WTC11 (cell line): ENCODE measurements at regions not wholly inside any gene's neighbourhood (a gene's known extent, or its start where the extent isn't known, plus 50 kb on each side); places are given as distances from the start of the nearest gene placed in this dataset.

Experiments
- ATAC-seq: fragments of 200-7000 bp; cut with Tn5 transposase; 2 replicates; pipeline ENCODE4 v1.10.0; 2021; ENCODE audit warnings: mild to moderate bottlenecking, moderate library complexity
- CTCF ChIA-PET: fragments of 300-600 bp; sonication (Branson Sonifier 250); formaldehyde crosslinking; loops from one replicate; lab custom pipeline; 2021; ENCODE audit warnings: antibody characterized with exemption; lab: Charles Lee
- POLR2A ChIA-PET: fragments of 350-600 bp; sonication (Branson Sonifier 250); formaldehyde crosslinking; loops from one replicate; lab custom pipeline; 2021; ENCODE audit warnings: antibody characterized with exemption; lab: Charles Lee
- DNase-seq: peaks from one replicate; pipeline ENCODE4 v3.0.0; 2021; ENCODE audit warnings: low spot score
- H3K27ac Mint-ChIP-seq: 2 replicates; pipeline ENCODE4 v1.8.0; 2021; ENCODE audit warnings: mixed read lengths
- H3K27me3 Mint-ChIP-seq: 2 replicates; pipeline ENCODE4 v1.8.0; 2021; ENCODE audit warnings: low read depth, mild to moderate bottlenecking, moderate library complexity, mixed read lengths
- H3K36me3 Mint-ChIP-seq: 2 replicates; pipeline ENCODE4 v1.8.0; 2021; ENCODE audit warnings: mixed read lengths
- H3K4me1 Mint-ChIP-seq: 2 replicates; pipeline ENCODE4 v1.8.0; 2022; ENCODE audit warnings: mixed read lengths
- H3K4me3 Mint-ChIP-seq: 2 replicates; pipeline ENCODE4 v1.8.0; 2021; ENCODE audit warnings: mild to moderate bottlenecking, moderate library complexity, mixed read lengths
- H3K9me3 Mint-ChIP-seq: 2 replicates; pipeline ENCODE4 v1.8.0; 2021; ENCODE audit warnings: mixed read lengths
- ATF2 ChIP-seq: sonication (generic); formaldehyde crosslinking; IDR thresholded peaks from 2 replicates; pipeline ENCODE4 v1.8.1; 2022; ENCODE audit warnings: low read depth, missing genetic modification reagents, borderline replicate concordance
- CBFB ChIP-seq: sonication (generic); formaldehyde crosslinking; IDR thresholded peaks from 2 replicates; pipeline ENCODE4 v1.8.1; 2022; ENCODE audit warnings: mild to moderate bottlenecking, low read depth, missing genetic modification reagents
- CREM ChIP-seq: sonication (generic); formaldehyde crosslinking; IDR thresholded peaks from 2 replicates; pipeline ENCODE4 v1.8.1; 2022; ENCODE audit warnings: mild to moderate bottlenecking, missing genetic modification reagents, moderate library complexity
- EMX1 ChIP-seq: fragments of 250-450 bp; sonication (Bioruptor Pico); IDR thresholded peaks from 2 replicates; pipeline ENCODE4 v1.8.0; 2021; ENCODE audit warnings: mild to moderate bottlenecking
- ERG ChIP-seq: fragments of 250-450 bp; sonication (Bioruptor Pico); IDR thresholded peaks from 2 replicates; pipeline ENCODE4 v1.8.0; 2021; ENCODE audit warnings: mild to moderate bottlenecking
- HMGA2 ChIP-seq: fragments of 250-450 bp; sonication (Bioruptor Pico); IDR thresholded peaks from 2 replicates; pipeline ENCODE4 v1.4.0; 2021; ENCODE audit warnings: mild to moderate bottlenecking, moderate library complexity
- KAT7 ChIP-seq: sonication (generic); formaldehyde crosslinking; IDR thresholded peaks from 2 replicates; pipeline ENCODE4 v1.8.1; 2023; ENCODE audit warnings: missing genetic modification reagents, mild to moderate bottlenecking, borderline replicate concordance
- RORB ChIP-seq: fragments of 250-450 bp; sonication (Bioruptor Pico); IDR thresholded peaks from 2 replicates; pipeline ENCODE4 v1.9.0; 2021; ENCODE audit warnings: mild to moderate bottlenecking
- ZBTB21 ChIP-seq: sonication (generic); formaldehyde crosslinking; IDR thresholded peaks from 2 replicates; pipeline ENCODE4 v1.8.1; 2023; ENCODE audit warnings: mild to moderate bottlenecking, missing genetic modification reagents, borderline replicate concordance
- ZNF219 ChIP-seq: sonication (generic); formaldehyde crosslinking; IDR thresholded peaks from 2 replicates; pipeline ENCODE4 v1.8.0; 2023; ENCODE audit warnings: missing genetic modification reagents, mild to moderate bottlenecking, borderline replicate concordance
- TF ChIP-seq, protein P1 (sequence below): sonication (generic); formaldehyde crosslinking; IDR thresholded peaks from 2 replicates; pipeline ENCODE4 v1.8.1; 2022; ENCODE audit warnings: missing genetic modification reagents, borderline replicate concordance
- TF ChIP-seq, protein P2 (sequence below): fragments of 250-450 bp; sonication (Bioruptor Pico); IDR thresholded peaks from 2 replicates; pipeline ENCODE4 v1.9.0; 2021; ENCODE audit warnings: mild to moderate bottlenecking, borderline replicate concordance

- peaks cover 41% of the 10 kb centered on the region for H3K9me3 Mint-ChIP-seq
- H3K4me3 Mint-ChIP-seq, result no peak overlapping the region
- H3K27me3 Mint-ChIP-seq, result no peaks in the 10 kb centered on the region
- TF ChIP-seq ATF2 (CRISPR knock-in tag) (no peak), ZNF219 (CRISPR knock-in tag) (no peak), CREM (CRISPR knock-in tag) (no peak), RORB (no peak), ZBTB21 (CRISPR knock-in tag) (no peak), CBFB (CRISPR knock-in tag) (no peak), ERG (CRISPR knock-in tag) (no peak), EMX1 (CRISPR knock-in tag) (no peak), KAT7 (CRISPR knock-in tag) (no peak)
- TF ChIP-seq, protein P1, sequence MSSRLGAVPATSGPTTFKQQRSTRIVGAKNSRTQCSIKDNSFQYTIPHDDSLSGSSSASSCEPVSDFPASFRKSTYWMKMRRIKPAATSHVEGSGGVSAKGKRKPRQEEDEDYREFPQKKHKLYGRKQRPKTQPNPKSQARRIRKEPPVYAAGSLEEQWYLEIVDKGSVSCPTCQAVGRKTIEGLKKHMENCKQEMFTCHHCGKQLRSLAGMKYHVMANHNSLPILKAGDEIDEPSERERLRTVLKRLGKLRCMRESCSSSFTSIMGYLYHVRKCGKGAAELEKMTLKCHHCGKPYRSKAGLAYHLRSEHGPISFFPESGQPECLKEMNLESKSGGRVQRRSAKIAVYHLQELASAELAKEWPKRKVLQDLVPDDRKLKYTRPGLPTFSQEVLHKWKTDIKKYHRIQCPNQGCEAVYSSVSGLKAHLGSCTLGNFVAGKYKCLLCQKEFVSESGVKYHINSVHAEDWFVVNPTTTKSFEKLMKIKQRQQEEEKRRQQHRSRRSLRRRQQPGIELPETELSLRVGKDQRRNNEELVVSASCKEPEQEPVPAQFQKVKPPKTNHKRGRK (CRISPR knock-in tag), result no peak
- TF ChIP-seq, protein P2, sequence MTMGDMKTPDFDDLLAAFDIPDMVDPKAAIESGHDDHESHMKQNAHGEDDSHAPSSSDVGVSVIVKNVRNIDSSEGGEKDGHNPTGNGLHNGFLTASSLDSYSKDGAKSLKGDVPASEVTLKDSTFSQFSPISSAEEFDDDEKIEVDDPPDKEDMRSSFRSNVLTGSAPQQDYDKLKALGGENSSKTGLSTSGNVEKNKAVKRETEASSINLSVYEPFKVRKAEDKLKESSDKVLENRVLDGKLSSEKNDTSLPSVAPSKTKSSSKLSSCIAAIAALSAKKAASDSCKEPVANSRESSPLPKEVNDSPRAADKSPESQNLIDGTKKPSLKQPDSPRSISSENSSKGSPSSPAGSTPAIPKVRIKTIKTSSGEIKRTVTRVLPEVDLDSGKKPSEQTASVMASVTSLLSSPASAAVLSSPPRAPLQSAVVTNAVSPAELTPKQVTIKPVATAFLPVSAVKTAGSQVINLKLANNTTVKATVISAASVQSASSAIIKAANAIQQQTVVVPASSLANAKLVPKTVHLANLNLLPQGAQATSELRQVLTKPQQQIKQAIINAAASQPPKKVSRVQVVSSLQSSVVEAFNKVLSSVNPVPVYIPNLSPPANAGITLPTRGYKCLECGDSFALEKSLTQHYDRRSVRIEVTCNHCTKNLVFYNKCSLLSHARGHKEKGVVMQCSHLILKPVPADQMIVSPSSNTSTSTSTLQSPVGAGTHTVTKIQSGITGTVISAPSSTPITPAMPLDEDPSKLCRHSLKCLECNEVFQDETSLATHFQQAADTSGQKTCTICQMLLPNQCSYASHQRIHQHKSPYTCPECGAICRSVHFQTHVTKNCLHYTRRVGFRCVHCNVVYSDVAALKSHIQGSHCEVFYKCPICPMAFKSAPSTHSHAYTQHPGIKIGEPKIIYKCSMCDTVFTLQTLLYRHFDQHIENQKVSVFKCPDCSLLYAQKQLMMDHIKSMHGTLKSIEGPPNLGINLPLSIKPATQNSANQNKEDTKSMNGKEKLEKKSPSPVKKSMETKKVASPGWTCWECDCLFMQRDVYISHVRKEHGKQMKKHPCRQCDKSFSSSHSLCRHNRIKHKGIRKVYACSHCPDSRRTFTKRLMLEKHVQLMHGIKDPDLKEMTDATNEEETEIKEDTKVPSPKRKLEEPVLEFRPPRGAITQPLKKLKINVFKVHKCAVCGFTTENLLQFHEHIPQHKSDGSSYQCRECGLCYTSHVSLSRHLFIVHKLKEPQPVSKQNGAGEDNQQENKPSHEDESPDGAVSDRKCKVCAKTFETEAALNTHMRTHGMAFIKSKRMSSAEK (CRISPR knock-in tag), result no peak
- no peak overlapping the region for H3K27ac Mint-ChIP-seq
- H3K36me3 Mint-ChIP-seq, result peaks cover 28% of the 10 kb centered on the region
- POLR2A ChIA-PET, result no interaction called here
- H3K4me1 Mint-ChIP-seq, result peaks cover 26% of the 10 kb centered on the region
- no peak for ATAC-seq
- DNase-seq, result no peak
- CTCF ChIA-PET, result interaction anchor here (0.9 kb wide), 1 partner anchor 332 kb away, joined by 3 read pairs; no protein-coding TSS in a partner anchor
Observed at GRCh38 chr13:50531917-50532899, 311.3 kb downstream of the DLEU7 start.

- no peaks in the 10 kb centered on the region for H3K4me1 Mint-ChIP-seq
- peaks cover 54% of the 10 kb centered on the region for H3K9me3 Mint-ChIP-seq
- no peak overlapping the region for H3K4me3 Mint-ChIP-seq
- no peak overlapping the region for H3K27ac Mint-ChIP-seq
- CTCF ChIA-PET, result no interaction called here
- POLR2A ChIA-PET, result no interaction called here
- H3K36me3 Mint-ChIP-seq, result peaks cover 40% of the 10 kb centered on the region
- DNase-seq (no peak), ATAC-seq (no peak)
- TF ChIP-seq HMGA2 (CRISPR knock-in tag), result no peak
- TF ChIP-seq ERG (CRISPR knock-in tag), result no peak
- no peaks in the 10 kb centered on the region for H3K27me3 Mint-ChIP-seq
Observed at GRCh38 chr13:50535050-50535449, 308.4 kb downstream of the DLEU7 start.
